ENCODE measurements at regions not wholly inside any gene's neighbourhood (a gene's known extent, or its start where the extent isn't known, plus 50 kb on each side); places are given as distances from the start of the nearest gene placed in this dataset.

GRCh38 chr18:51621113-51621863, 423.8 kb upstream of the MEX3C start:
- peak; percentile 52 to 72 (median 59) for TF ChIP-seq CTCF (IDR thresholded peaks at IDR 0.05)
- TF ChIP-seq POLR2A (IDR thresholded peaks at IDR 0.05; ENCODE audit: low read depth), result no peak
- TF ChIP-seq POLR2AphosphoS5 (IDR thresholded peaks at IDR 0.05), result no peak
- no peak for TF ChIP-seq EP300 (IDR thresholded peaks at IDR 0.05)

All from esophagus muscularis mucosa (tissue), 4 donors.